Spinal cord (tissue), 9 donors: ENCODE measurements at regions not wholly inside any gene's neighbourhood (a gene's known extent, or its start where the extent isn't known, plus 50 kb on each side); places are given as distances from the start of the nearest gene placed in this dataset.

Source experiments
- DNase-seq, 6 donors: peaks; one replicate each; pipeline versions ENCODE4 v3.0.0 to v3.0.0-alpha.2; 2013 to 2015; ENCODE audit warnings: low spot score in 6 of 6, low read depth in 4 of 6
- H3K27ac ChIP-seq: one replicate; pipeline ENCODE4 v1.5.1; 2013; ENCODE audit warnings: low read depth, low read length, control low read depth
- H3K27me3 ChIP-seq: one replicate; pipeline ENCODE4 v1.6.1; 2013; ENCODE audit warnings: low read length; ENCODE audit not compliant: control insufficient read depth, insufficient read depth
- H3K36me3 ChIP-seq: one replicate; pipeline ENCODE4 v1.6.1; 2013; ENCODE audit warnings: low read length; ENCODE audit not compliant: control insufficient read depth, insufficient read depth
- H3K4me1 ChIP-seq: one replicate; pipeline ENCODE4 v1.6.1; 2013; ENCODE audit warnings: low read length; ENCODE audit not compliant: control insufficient read depth, insufficient read depth
- H3K4me3 ChIP-seq: one replicate; pipeline ENCODE4 v1.5.1; 2013; ENCODE audit warnings: low read depth, low read length, control low read depth
- H3K9me3 ChIP-seq: one replicate; pipeline ENCODE4 v1.6.1; 2013; ENCODE audit warnings: low read length; ENCODE audit not compliant: control insufficient read depth, insufficient read depth
- WGBS: methylation state at CpG from one replicate; pipeline ENCODE4 v1.1.5; 2013; ENCODE audit warnings: missing lambda C conversion rate; ENCODE audit not compliant: insufficient coverage; 5-methylcytosine and 5-hydroxymethylcytosine counted together
- donor health status: healthy.

DNA sequence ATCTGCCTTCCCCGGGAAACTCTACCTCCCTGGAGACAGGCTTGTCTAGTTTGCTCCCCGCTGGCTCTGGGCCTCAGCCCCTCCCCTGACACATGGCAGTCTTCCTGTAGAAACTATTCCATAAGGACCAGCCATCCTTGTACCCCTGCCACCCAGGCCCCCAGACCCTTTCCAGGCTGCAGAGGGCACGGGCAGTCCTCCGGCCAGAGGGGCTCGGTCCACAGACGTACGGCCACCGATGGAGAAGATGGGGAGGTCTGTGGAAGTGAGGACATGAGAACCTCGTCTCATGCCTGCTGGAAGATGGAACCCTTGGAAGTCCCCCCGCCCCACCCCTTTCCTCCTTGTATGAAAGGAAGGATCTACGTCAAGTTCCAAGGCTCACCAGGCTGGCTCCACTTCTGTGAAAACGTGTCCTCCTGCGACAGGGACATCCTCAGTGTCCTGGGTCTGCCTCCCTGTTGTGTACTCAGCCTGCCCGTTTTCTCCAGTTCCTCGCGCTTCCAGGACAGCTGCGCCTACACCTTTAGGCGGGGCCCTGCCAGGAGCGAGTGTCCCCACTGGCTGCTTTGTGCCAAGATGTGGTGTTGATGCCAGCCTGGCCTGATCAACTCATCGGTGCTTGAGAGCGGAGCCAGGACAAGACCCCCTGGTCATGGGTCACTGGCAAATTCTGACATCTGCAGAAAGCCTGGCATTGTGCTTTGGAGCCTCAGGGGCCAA is 414.9 kb downstream of the GLRX3 start:
- 90% methylated on average over 15 of the region's 21 CpGs for WGBS
- no peak for DNase-seq
- H3K4me3 ChIP-seq, result no peak overlapping the region
- no peak overlapping the region for H3K27ac ChIP-seq
- peaks cover 3% of the 10 kb centered on the region for H3K4me1 ChIP-seq
- no peaks in the 10 kb centered on the region for H3K9me3 ChIP-seq
- no peaks in the 10 kb centered on the region for H3K36me3 ChIP-seq
- no peaks in the 10 kb centered on the region for H3K27me3 ChIP-seq

DNA sequence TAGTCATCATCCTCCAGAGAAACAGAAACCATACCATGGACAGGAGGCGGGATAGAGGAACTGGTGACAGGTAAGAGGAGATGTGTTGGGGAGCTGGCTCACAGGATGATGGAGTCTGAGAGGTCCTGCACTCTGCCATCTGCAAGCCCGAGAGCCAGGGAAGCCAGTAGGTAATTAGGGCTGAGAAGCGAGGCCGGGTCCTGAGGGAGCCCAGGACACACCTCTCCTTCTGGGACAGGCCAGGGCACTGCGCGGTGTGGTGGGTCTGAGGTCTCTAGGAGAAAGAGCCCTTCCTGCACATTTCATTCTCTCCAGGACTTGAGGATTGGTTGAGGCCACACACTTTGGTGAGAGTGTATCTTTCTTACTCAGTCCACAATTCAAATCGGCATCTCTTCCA is 415.5 kb downstream of the GLRX3 start:
- Histone ChIP-seq H3K27ac (no peak overlapping the region), H3K27me3 (no peaks in the 10 kb centered on the region), H3K9me3 (no peaks in the 10 kb centered on the region), H3K4me3 (no peak overlapping the region), H3K36me3 (no peaks in the 10 kb centered on the region), H3K4me1 (peaks cover 3% of the 10 kb centered on the region)
- WGBS, result 93% methylated on average over 2 of the region's 7 CpGs
- no peak for DNase-seq

DNA sequence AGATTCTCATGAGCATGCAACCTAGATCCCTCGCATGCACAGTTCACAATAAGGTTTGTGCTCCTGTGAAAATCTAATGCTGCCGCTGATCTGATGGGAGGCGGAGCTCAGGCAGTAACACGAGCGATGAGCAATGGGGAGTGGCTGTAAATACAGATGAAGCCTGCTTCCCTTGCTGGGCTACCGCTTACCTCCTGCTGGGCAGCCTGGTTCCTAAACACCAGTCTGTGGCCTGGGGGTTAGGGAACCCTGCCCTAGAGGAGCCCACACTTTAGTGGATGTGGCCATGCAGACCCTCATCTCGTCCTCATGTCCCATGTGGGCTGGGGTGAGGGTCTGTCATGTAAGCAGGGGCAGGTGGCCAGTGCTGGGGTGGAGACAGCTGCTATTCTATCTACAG is 417.6 kb downstream of the GLRX3 start:
- WGBS, result 44% methylated on average over 7 of the region's 7 CpGs
- Histone ChIP-seq H3K27ac (no peak overlapping the region), H3K36me3 (no peaks in the 10 kb centered on the region), H3K4me3 (no peak overlapping the region), H3K27me3 (no peaks in the 10 kb centered on the region), H3K4me1 (peaks cover 15% of the 10 kb centered on the region), H3K9me3 (no peaks in the 10 kb centered on the region)
- DNase-seq, result peak in 1 of 6 donors; percentile 70

DNA sequence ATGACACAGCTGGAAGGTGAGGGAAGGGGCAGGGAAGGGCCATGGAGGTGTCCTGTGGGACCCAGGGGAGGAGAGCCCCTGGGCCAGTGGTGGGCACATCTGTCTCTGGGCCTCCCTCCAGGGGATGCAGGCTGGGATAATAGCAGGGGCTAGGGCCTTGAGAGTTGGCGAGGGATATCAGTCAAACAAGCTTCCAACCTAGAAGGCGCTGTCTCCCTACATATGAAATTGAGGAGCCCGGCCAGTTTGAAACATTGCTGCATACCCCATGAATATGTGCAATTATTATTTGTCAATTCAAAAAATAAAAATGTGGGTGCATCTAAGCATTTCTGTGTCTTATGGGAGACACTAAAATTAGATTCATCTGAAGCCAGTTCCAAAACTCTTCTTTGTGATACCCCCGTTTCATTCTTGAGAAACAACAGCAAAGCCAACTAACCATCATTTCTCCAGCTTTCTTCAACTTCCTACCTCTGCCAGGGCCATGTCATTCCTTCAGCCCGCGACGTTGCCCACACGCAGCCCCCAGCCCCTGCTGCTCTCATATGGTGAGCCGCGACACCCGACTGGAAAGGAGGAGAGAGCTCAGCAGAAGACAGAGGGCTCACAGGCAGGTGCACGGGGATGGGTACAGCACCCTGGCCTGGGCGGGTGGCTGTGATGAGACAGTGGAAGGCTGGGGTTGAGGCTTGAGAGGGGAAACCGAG is 418.7 kb downstream of the GLRX3 start:
- no peak overlapping the region for H3K27ac ChIP-seq
- H3K9me3 ChIP-seq, result no peaks in the 10 kb centered on the region
- DNase-seq, result no peak
- peaks cover 25% of the 10 kb centered on the region for H3K4me1 ChIP-seq
- H3K4me3 ChIP-seq, result no peak overlapping the region
- no peaks in the 10 kb centered on the region for H3K36me3 ChIP-seq
- WGBS, result 93% methylated on average over 11 of the region's 14 CpGs
- no peaks in the 10 kb centered on the region for H3K27me3 ChIP-seq

DNA sequence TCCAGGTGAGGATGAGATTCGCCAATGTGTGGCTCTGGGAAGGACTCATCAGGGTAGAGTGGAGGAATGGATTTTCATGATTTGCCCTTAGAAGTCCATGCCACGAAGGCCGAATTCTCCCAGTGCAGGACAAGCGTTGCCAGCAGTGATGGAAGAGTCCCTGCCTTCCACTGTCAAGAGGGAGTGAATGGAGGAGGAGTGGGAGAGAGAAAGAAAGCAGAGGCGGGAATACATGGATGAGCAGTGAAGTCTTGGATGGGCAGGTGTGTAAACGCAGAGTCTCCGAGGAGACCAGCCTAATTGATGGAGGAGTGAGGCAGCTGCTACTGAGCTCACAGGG is 419.2 kb downstream of the GLRX3 start:
- Histone ChIP-seq H3K36me3 (no peaks in the 10 kb centered on the region), H3K4me3 (no peak overlapping the region), H3K27ac (no peak overlapping the region), H3K9me3 (no peaks in the 10 kb centered on the region), H3K4me1 (peaks cover 30% of the 10 kb centered on the region), H3K27me3 (no peaks in the 10 kb centered on the region)
- no peak for DNase-seq
- 81% methylated on average over 7 of the region's 7 CpGs for WGBS

DNA sequence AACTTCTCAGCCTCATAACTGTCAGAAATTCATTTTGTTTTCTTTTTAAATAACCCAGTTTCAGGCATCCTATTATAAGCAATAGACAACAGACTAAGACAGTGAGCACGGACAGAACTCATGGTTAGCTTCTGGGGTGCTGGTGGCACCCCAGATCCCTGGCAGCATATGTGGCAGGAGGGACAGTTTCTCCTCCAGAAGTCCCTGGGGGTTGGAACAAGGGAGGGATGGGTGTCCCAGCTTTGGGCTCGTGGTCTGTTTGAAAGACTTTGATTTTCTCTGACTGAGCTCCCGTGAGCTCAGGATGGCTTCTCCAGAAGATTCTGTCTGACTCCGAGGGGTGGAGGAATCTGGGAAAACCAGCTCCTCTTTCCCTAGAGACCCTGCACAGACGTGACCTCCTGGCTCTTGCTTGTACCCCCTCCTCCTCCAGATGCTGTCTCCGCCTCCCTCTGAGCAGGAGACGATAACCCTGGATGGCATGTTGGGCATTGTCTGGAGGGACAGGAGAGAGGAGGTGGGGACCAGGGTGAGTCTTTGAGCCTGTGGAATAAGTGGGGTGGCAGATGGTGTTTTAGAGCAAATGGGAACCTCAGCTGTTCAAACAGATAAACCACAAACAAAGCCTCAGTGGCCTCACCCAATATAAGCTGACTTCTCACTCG is 421.1 kb downstream of the GLRX3 start:
- Histone ChIP-seq H3K36me3 (no peaks in the 10 kb centered on the region), H3K27ac (no peak overlapping the region), H3K4me3 (no peak overlapping the region), H3K4me1 (peaks cover 36% of the 10 kb centered on the region), H3K27me3 (no peaks in the 10 kb centered on the region), H3K9me3 (no peaks in the 10 kb centered on the region)
- DNase-seq, result no peak
- 83% methylated on average over 3 of the region's 8 CpGs for WGBS

DNA sequence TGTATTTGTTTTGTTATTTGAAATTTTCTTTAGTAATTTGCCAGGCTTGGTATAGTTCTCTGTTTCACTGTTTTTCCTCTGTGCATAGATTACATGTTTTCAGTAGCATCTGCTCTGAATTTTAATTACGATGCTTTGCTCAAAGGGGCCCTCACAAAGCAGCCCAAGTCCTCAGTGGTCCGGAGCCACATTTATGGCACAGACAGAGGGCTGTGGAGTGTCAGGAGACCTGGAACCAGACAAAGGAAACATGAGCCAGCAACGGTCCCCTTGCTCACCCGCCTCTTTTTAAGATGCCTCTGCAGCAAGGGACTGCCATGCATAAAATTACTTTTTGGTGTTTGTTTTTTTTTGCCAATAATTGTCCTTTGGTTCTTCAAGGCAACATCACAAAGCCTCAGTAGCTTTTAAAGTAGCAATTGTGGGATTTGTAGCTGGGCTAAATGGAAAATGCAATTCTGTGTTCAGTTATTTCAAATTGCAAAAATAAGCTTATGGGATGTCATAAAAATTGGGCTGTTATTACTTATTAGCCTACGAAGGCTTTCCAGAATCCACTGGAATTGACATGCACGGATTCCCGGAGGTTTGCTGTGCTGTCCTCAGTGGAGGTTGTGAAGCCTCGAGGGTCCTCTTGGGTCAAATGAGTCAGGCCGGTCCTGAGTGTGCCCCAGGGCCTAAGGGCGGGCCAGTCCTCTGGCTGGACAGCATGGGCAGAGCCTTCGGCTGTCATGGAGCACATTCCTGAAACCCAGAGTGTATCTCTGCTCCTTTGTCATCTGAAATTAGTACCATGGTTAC is 422.8 kb downstream of the GLRX3 start:
- H3K27ac ChIP-seq, result no peak overlapping the region
- 61% methylated on average over 9 of the region's 11 CpGs for WGBS
- H3K4me3 ChIP-seq, result no peak overlapping the region
- H3K27me3 ChIP-seq, result no peaks in the 10 kb centered on the region
- peak in 2 of 6 donors; percentile 60 to 93 for DNase-seq
- H3K9me3 ChIP-seq, result no peaks in the 10 kb centered on the region
- H3K36me3 ChIP-seq, result no peaks in the 10 kb centered on the region
- H3K4me1 ChIP-seq, result peaks cover 32% of the 10 kb centered on the region

DNA sequence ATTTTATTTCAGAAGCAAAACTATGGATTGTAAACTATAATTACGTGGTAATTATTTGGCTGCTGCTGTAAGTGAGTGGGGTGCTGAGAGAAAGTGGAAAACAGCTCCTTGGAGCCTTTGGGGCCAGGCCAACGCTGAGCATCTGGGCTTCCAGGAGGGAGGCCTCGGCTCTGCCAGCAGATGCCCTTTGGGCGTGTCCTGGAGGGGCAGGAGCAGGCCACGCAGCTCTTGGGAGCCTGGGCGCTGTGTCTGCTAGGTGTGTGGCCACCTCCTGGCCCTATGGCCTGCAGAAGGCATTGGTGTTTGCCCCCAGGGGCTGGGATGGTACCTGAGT is 423.3 kb downstream of the GLRX3 start:
- Histone ChIP-seq H3K4me3 (no peak overlapping the region), H3K27me3 (no peaks in the 10 kb centered on the region), H3K27ac (no peak overlapping the region), H3K9me3 (no peaks in the 10 kb centered on the region), H3K36me3 (no peaks in the 10 kb centered on the region), H3K4me1 (peaks cover 32% of the 10 kb centered on the region)
- 69% methylated on average over 6 of the region's 6 CpGs for WGBS
- peak in 2 of 6 donors; percentile 32 to 76 for DNase-seq

DNA sequence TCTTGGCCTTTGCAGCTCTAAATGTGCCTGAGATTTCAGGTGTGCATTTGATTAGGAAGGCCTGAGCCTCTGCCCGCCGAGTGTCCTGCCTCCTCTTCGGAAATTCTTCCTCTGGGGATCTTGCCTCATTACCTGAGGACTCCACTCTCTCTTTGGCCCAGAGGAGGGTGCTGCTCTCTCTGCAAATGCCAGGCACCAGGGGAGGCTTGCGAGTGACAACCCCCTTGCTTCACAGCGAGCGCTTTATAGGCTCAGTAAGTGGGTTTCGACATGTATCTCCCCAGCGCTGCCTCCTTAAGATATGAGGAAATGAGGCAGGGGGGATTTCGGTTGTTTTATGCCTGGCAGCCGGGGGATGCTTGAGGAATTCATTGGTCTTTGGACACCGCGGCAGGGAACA is 423.9 kb downstream of the GLRX3 start:
- H3K4me3 ChIP-seq, result no peak overlapping the region
- WGBS, result 65% methylated on average over 12 of the region's 12 CpGs
- H3K27ac ChIP-seq, result no peak overlapping the region
- H3K9me3 ChIP-seq, result no peaks in the 10 kb centered on the region
- no peaks in the 10 kb centered on the region for H3K36me3 ChIP-seq
- peaks cover 35% of the 10 kb centered on the region for H3K4me1 ChIP-seq
- no peaks in the 10 kb centered on the region for H3K27me3 ChIP-seq
- peak in 1 of 6 donors; percentile 66 for DNase-seq
